OCI-LY1 (cell line): ENCODE measurements at regions not wholly inside any gene's neighbourhood (a gene's known extent, or its start where the extent isn't known, plus 50 kb on each side); places are given as distances from the start of the nearest gene placed in this dataset.

Experiments used
- EZH2 ChIP-seq: fragments of 200-600 bp; sonication (generic), shearing (Covaris generic); IDR thresholded peaks from 2 replicates; pipeline ENCODE4 v1.8.0; 2017; ENCODE audit warnings: borderline replicate concordance, mixed run types, mild to moderate bottlenecking, antibody characterized with exemption, low read length, moderate library complexity, mixed read lengths
- TF ChIP-seq, protein P1 (sequence below): fragments of 200-600 bp; sonication (generic), shearing (Covaris generic); IDR thresholded peaks from 2 replicates; pipeline ENCODE4 v1.5.1; 2017; ENCODE audit warnings: mild to moderate bottlenecking, antibody characterized with exemption, low read length, moderate library complexity, mixed read lengths

GRCh38 chr10:25852364-25852941 lies 81.6 kb upstream of the MYO3A start:
- TF ChIP-seq, protein P1, sequence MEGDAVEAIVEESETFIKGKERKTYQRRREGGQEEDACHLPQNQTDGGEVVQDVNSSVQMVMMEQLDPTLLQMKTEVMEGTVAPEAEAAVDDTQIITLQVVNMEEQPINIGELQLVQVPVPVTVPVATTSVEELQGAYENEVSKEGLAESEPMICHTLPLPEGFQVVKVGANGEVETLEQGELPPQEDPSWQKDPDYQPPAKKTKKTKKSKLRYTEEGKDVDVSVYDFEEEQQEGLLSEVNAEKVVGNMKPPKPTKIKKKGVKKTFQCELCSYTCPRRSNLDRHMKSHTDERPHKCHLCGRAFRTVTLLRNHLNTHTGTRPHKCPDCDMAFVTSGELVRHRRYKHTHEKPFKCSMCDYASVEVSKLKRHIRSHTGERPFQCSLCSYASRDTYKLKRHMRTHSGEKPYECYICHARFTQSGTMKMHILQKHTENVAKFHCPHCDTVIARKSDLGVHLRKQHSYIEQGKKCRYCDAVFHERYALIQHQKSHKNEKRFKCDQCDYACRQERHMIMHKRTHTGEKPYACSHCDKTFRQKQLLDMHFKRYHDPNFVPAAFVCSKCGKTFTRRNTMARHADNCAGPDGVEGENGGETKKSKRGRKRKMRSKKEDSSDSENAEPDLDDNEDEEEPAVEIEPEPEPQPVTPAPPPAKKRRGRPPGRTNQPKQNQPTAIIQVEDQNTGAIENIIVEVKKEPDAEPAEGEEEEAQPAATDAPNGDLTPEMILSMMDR = no peak
- TF ChIP-seq EZH2 = no peak
